Liver (tissue), 8 donors: ENCODE measurements at regions not wholly inside any gene's neighbourhood (a gene's known extent, or its start where the extent isn't known, plus 50 kb on each side); places are given as distances from the start of the nearest gene placed in this dataset.

Experiments
- DNase-seq: peaks from one replicate; pipeline ENCODE4 v3.0.0-alpha.2; 2017; ENCODE audit warnings: low spot score
- H3K27ac ChIP-seq, 2 donors: one replicate each; pipeline ENCODE4 v1.7.0; 2013; ENCODE audit warnings: inconsistent platforms in 2 of 2, low read length in 2 of 2, control low read depth in 1 of 2, low read depth in 1 of 2, mild to moderate bottlenecking in 1 of 2
- H3K27me3 ChIP-seq, 4 donors: one replicate each; pipeline versions ENCODE4 v1.6.1 to v1.7.0; 2013; ENCODE audit warnings: low read length in 3 of 4, inconsistent platforms in 1 of 4, mild to moderate bottlenecking in 1 of 4, moderate library complexity in 1 of 4; ENCODE audit not compliant: control insufficient read depth in 4 of 4, insufficient read depth in 4 of 4
- H3K36me3 ChIP-seq, 4 donors: one replicate each; pipeline versions ENCODE4 v1.6.1 to v1.7.0; 2013; ENCODE audit warnings: low read length in 3 of 4, mild to moderate bottlenecking in 3 of 4, low read depth in 1 of 4, moderate library complexity in 1 of 4; ENCODE audit not compliant: control insufficient read depth in 4 of 4, insufficient read depth in 3 of 4
- H3K4me1 ChIP-seq, 4 donors: one replicate each; pipeline versions ENCODE4 v1.6.1 to v1.7.0; 2013; ENCODE audit warnings: low read length in 3 of 4, mild to moderate bottlenecking in 3 of 4, moderate library complexity in 1 of 4; ENCODE audit not compliant: control insufficient read depth in 4 of 4, insufficient read depth in 4 of 4
- H3K4me3 ChIP-seq, 3 donors: one replicate each; pipeline versions ENCODE4 v1.6.1 to v1.7.0; 2013; ENCODE audit warnings: low read length in 3 of 3, control low read depth in 1 of 3, low read depth in 1 of 3, mild to moderate bottlenecking in 1 of 3
- H3K9ac ChIP-seq, 2 donors: one replicate each; pipeline ENCODE4 v1.7.0; 2013; ENCODE audit warnings: low read length in 2 of 2, mild to moderate bottlenecking in 2 of 2, moderate library complexity in 2 of 2, control low read depth in 1 of 2, low read depth in 1 of 2
- H3K9me3 ChIP-seq, 4 donors: one replicate each; pipeline versions ENCODE4 v1.6.1 to v1.7.0; 2013; ENCODE audit warnings: low read length in 3 of 4; ENCODE audit not compliant: control insufficient read depth in 4 of 4
- EGR1 ChIP-seq, 2 donors: IDR thresholded peaks; 2 replicates each; pipeline ENCODE4 v1.6.1; 2016 to 2018; ENCODE audit warnings: antibody characterized with exemption in 2 of 2, low read depth in 2 of 2
- FOXA1 ChIP-seq: IDR thresholded peaks from 2 replicates; pipeline ENCODE4 v1.6.1; 2016; ENCODE audit warnings: antibody characterized with exemption
- FOXA2 ChIP-seq: IDR thresholded peaks from 2 replicates; pipeline ENCODE4 v1.6.1; 2016; ENCODE audit warnings: antibody characterized with exemption
- GABPA ChIP-seq, 2 donors: IDR thresholded peaks in 1 of 2; conservative IDR thresholded peaks in 1 of 2; 2 replicates each; pipeline ENCODE4 v1.6.1; 2016; ENCODE audit warnings: antibody characterized with exemption in 2 of 2, mild to moderate bottlenecking in 1 of 2, moderate library complexity in 1 of 2
- HNF4A ChIP-seq, 2 donors: conservative IDR thresholded peaks; 2 replicates each; pipeline ENCODE4 v1.6.1; 2016; ENCODE audit warnings: antibody characterized with exemption in 2 of 2, mild to moderate bottlenecking in 2 of 2
- HNF4G ChIP-seq: IDR thresholded peaks from 2 replicates; pipeline ENCODE4 v1.6.1; 2016; ENCODE audit warnings: antibody characterized with exemption
- NR2F2 ChIP-seq: IDR thresholded peaks from 2 replicates; pipeline ENCODE4 v1.6.1; 2016; ENCODE audit warnings: antibody characterized with exemption
- RAD21 ChIP-seq, 2 donors: IDR thresholded peaks; 2 replicates each; pipeline ENCODE4 v1.6.1; 2016; ENCODE audit warnings: antibody characterized with exemption in 2 of 2, mild to moderate bottlenecking in 2 of 2
- RXRA ChIP-seq, 2 donors: IDR thresholded peaks; 2 replicates each; pipeline ENCODE4 v1.6.1; 2017 to 2018; ENCODE audit warnings: antibody characterized with exemption in 2 of 2, mild to moderate bottlenecking in 1 of 2
- TAF1 ChIP-seq: conservative IDR thresholded peaks from 2 replicates; pipeline ENCODE4 v1.6.1; 2016; ENCODE audit warnings: antibody characterized with exemption, mild to moderate bottlenecking
- YY1 ChIP-seq: IDR thresholded peaks from 2 replicates; pipeline ENCODE4 v1.6.1; 2016; ENCODE audit warnings: antibody characterized with exemption, mild to moderate bottlenecking
- WGBS: extraction: QIAGEN DNeasy Blood & Tissue Kit; methylation state at CpG from one replicate; pipeline ENCODE4 v1.1.7; 2013; 5-methylcytosine and 5-hydroxymethylcytosine counted together
- TF ChIP-seq, protein P1 (sequence below): IDR thresholded peaks from 2 replicates; pipeline ENCODE4 v1.6.1; 2016; ENCODE audit warnings: antibody characterized with exemption
- TF ChIP-seq, protein P2 (sequence below): IDR thresholded peaks from 2 replicates; pipeline ENCODE4 v1.6.1; 2016; ENCODE audit warnings: antibody characterized with exemption, mild to moderate bottlenecking
- TF ChIP-seq, protein P3 (sequence below): fragments of 150-350 bp; IDR thresholded peaks from 2 replicates; pipeline ENCODE4 v1.5.1; 2017; ENCODE audit warnings: improper control_type of control experiment, low read depth, low read length; ENCODE audit not compliant: missing input control
- TF ChIP-seq, protein P4 (sequence below): IDR thresholded peaks from 2 replicates; pipeline ENCODE4 v1.6.1; 2016; ENCODE audit warnings: antibody characterized with exemption
- donor health status: healthy.
- donor health status: healthy.
- donor health status: healthy.
- donor health status: healthy.
- donor health status: healthy.

DNA sequence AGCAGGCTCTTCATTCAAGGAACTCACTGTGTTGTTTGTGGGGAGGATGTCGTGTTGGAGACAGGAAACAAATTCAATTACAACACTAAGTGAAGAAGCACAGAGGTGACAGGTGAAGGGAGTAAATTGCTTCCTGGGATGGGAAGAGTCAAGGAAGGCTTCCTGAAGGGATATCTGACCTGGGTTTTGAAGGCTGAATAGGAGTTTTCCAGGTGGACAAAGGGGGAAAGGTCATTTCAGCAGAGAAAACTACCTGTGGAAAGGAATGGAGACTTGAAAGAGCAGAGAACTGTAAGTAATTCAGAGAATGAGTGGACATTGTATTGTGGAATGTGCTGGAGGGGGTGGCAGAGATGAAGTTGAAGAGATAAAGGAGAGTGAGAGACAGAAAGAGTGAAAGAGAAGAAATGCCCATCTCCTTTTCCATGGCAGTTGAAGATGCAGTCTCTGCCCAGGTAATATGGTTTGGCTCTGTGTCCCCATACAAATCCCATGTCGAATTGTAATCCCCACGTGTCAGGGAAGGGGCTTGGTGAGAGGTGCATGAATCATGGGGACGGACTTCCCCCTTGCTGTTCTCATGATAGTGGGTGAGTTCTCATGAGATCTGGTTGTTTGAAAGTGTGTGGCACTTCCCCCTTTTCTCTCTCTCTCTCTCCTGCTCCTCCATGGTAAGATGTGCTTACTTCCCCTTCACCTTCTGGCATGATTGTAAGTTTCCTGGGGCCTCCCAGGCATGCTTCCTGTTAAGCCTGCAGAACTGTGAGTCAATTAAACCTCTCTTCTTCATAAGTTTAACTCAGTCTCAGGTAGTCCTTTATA, 205.7 kb upstream of the BCOR start:
- no peak overlapping the region for H3K4me3 ChIP-seq
- H3K27ac ChIP-seq = no peak overlapping the region
- H3K36me3 ChIP-seq = no peaks in the 10 kb centered on the region
- no peaks in the 10 kb centered on the region for H3K4me1 ChIP-seq
- no peak overlapping the region for H3K9ac ChIP-seq
- DNase-seq = no peak
- no peaks in the 10 kb centered on the region for H3K27me3 ChIP-seq
- TF ChIP-seq EGR1 (IDR thresholded peaks at IDR 0.05; ENCODE audit: low read depth in 2 of 2) = no peak
- TF ChIP-seq, protein P1, sequence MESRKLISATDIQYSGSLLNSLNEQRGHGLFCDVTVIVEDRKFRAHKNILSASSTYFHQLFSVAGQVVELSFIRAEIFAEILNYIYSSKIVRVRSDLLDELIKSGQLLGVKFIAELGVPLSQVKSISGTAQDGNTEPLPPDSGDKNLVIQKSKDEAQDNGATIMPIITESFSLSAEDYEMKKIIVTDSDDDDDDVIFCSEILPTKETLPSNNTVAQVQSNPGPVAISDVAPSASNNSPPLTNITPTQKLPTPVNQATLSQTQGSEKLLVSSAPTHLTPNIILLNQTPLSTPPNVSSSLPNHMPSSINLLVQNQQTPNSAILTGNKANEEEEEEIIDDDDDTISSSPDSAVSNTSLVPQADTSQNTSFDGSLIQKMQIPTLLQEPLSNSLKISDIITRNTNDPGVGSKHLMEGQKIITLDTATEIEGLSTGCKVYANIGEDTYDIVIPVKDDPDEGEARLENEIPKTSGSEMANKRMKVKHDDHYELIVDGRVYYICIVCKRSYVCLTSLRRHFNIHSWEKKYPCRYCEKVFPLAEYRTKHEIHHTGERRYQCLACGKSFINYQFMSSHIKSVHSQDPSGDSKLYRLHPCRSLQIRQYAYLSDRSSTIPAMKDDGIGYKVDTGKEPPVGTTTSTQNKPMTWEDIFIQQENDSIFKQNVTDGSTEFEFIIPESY = no peak
- TF ChIP-seq HNF4A (conservative IDR thresholded peaks at IDR 0.05) = no peak
- no peak for TF ChIP-seq RAD21 (IDR thresholded peaks at IDR 0.05)
- TF ChIP-seq, protein P2, sequence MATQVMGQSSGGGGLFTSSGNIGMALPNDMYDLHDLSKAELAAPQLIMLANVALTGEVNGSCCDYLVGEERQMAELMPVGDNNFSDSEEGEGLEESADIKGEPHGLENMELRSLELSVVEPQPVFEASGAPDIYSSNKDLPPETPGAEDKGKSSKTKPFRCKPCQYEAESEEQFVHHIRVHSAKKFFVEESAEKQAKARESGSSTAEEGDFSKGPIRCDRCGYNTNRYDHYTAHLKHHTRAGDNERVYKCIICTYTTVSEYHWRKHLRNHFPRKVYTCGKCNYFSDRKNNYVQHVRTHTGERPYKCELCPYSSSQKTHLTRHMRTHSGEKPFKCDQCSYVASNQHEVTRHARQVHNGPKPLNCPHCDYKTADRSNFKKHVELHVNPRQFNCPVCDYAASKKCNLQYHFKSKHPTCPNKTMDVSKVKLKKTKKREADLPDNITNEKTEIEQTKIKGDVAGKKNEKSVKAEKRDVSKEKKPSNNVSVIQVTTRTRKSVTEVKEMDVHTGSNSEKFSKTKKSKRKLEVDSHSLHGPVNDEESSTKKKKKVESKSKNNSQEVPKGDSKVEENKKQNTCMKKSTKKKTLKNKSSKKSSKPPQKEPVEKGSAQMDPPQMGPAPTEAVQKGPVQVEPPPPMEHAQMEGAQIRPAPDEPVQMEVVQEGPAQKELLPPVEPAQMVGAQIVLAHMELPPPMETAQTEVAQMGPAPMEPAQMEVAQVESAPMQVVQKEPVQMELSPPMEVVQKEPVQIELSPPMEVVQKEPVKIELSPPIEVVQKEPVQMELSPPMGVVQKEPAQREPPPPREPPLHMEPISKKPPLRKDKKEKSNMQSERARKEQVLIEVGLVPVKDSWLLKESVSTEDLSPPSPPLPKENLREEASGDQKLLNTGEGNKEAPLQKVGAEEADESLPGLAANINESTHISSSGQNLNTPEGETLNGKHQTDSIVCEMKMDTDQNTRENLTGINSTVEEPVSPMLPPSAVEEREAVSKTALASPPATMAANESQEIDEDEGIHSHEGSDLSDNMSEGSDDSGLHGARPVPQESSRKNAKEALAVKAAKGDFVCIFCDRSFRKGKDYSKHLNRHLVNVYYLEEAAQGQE = no peak
- TF ChIP-seq, protein P3, sequence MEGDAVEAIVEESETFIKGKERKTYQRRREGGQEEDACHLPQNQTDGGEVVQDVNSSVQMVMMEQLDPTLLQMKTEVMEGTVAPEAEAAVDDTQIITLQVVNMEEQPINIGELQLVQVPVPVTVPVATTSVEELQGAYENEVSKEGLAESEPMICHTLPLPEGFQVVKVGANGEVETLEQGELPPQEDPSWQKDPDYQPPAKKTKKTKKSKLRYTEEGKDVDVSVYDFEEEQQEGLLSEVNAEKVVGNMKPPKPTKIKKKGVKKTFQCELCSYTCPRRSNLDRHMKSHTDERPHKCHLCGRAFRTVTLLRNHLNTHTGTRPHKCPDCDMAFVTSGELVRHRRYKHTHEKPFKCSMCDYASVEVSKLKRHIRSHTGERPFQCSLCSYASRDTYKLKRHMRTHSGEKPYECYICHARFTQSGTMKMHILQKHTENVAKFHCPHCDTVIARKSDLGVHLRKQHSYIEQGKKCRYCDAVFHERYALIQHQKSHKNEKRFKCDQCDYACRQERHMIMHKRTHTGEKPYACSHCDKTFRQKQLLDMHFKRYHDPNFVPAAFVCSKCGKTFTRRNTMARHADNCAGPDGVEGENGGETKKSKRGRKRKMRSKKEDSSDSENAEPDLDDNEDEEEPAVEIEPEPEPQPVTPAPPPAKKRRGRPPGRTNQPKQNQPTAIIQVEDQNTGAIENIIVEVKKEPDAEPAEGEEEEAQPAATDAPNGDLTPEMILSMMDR = no peak
- TF ChIP-seq FOXA1 = no peak
- TF ChIP-seq NR2F2 = no peak
- no peak for TF ChIP-seq HNF4G
- TF ChIP-seq, protein P4, sequence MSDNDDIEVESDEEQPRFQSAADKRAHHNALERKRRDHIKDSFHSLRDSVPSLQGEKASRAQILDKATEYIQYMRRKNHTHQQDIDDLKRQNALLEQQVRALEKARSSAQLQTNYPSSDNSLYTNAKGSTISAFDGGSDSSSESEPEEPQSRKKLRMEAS = no peak
- TF ChIP-seq YY1 = no peak
- TF ChIP-seq RXRA (IDR thresholded peaks at IDR 0.05) = no peak
- no peak for TF ChIP-seq GABPA (IDR thresholded peaks at IDR 0.05 in 1 of 2, conservative IDR thresholded peaks at IDR 0.05 in 1 of 2)
- 62% methylated on average over 4 of the region's 4 CpGs for WGBS
- peaks cover 0 to 5% (median 1%) of the 10 kb centered on the region in 4 donors for H3K9me3 ChIP-seq

DNA sequence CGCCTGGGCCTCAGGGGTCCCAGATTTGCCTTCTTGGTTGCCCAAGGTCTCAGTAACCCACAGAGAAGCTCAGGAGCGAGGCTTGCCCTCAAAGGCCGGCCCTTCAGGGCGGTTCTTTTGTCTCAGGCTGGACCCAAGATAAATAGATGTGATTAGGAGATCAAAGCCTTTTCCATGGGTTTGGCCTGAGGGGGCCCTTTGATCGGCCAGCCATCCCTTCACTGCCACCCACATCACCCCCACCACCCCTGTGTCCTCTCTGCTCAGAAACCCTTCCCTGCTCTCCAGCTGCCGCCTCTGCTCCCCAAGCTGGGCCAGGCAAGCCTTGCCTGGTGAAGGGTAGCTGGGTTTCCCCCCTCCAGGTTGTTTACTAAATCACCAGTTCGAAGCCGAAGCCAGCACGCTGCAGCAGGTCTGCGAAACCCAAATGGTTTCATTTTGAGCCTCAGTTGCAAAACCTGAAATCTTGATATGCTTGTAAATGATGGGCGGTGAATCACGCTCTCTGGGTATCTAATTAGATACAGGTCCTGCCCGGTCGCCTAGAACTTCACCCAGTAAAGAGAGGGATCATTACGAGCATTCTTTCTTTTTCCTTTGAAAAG, 202.6 kb upstream of the BCOR start:
- TF ChIP-seq, protein P4 = no peak
- TF ChIP-seq FOXA2 = no peak
- no peak for TF ChIP-seq HNF4A (conservative IDR thresholded peaks at IDR 0.05)
- TF ChIP-seq TAF1 = no peak
- TF ChIP-seq GABPA (IDR thresholded peaks at IDR 0.05 in 1 of 2, conservative IDR thresholded peaks at IDR 0.05 in 1 of 2) = no peak
- 83% methylated on average over 15 of the region's 15 CpGs for WGBS
- DNase-seq = no peak
- H3K9me3 ChIP-seq = no peaks in the 10 kb centered on the region
- no peak overlapping the region for H3K4me3 ChIP-seq
- H3K36me3 ChIP-seq = no peaks in the 10 kb centered on the region
- no peak overlapping the region for H3K9ac ChIP-seq
- no peak overlapping the region for H3K27ac ChIP-seq
- H3K4me1 ChIP-seq = no peaks in the 10 kb centered on the region
- H3K27me3 ChIP-seq = no peaks in the 10 kb centered on the region
